Heart left ventricle (tissue), 16 donors: ENCODE measurements at regions not wholly inside any gene's neighbourhood (a gene's known extent, or its start where the extent isn't known, plus 50 kb on each side); places are given as distances from the start of the nearest gene placed in this dataset.

Experiments
- ATAC-seq, 4 donors: fragments of 200-7000 bp; cut with Tn5 transposase; one replicate each; pipeline ENCODE4 v1.9.1; 2020 to 2022; ENCODE audit warnings: moderate library complexity in 4 of 4, mild to moderate bottlenecking in 3 of 4, moderate number of reproducible peaks in 1 of 4
- DNase-seq, 5 donors: peaks; one replicate each; pipeline ENCODE4 v3.0.0-alpha.2; 2020
- H3K27ac ChIP-seq, 12 donors: fragments of 200-600 bp; sonication (generic) in 4 of 12; one replicate each; pipeline versions ENCODE4 v1.5.0 to v1.8.0; 2016 to 2022; ENCODE audit warnings: mild to moderate bottlenecking in 2 of 12
- H3K27me3 ChIP-seq, 9 donors: fragments of 200-600 bp; sonication (generic) in 2 of 9; one replicate each; pipeline versions ENCODE4 v1.5.1 to v1.8.0; 2016 to 2022; ENCODE audit warnings: mild to moderate bottlenecking in 3 of 9
- H3K36me3 ChIP-seq, 9 donors: fragments of 200-600 bp; sonication (generic) in 2 of 9; one replicate each; pipeline versions ENCODE4 v1.5.0 to v1.8.0; 2018 to 2022; ENCODE audit warnings: mild to moderate bottlenecking in 2 of 9
- H3K4me1 ChIP-seq, 12 donors: fragments of 200-600 bp; sonication (generic) in 4 of 12; one replicate each; pipeline versions ENCODE4 v1.5.0 to v1.8.0; 2016 to 2022; ENCODE audit warnings: mild to moderate bottlenecking in 3 of 12
- H3K4me3 ChIP-seq, 12 donors: fragments of 200-600 bp; sonication (generic) in 4 of 12; one replicate each; pipeline versions ENCODE4 v1.5.0 to v1.8.0; 2017 to 2022; ENCODE audit warnings: mild to moderate bottlenecking in 9 of 12, moderate library complexity in 4 of 12
- H3K9me3 ChIP-seq, 12 donors: fragments of 200-600 bp; sonication (generic) in 4 of 12; one replicate each; pipeline versions ENCODE4 v1.5.0 to v1.8.0; 2016 to 2022; ENCODE audit warnings: mild to moderate bottlenecking in 1 of 12
- POLR2A ChIP-seq, 2 donors: fragments of 450-650 bp; IDR thresholded peaks; one replicate each; pipeline ENCODE4 v1.6.1; 2017; ENCODE audit warnings: antibody characterized with exemption in 2 of 2, mild to moderate bottlenecking in 2 of 2, moderate library complexity in 2 of 2
- WGBS, 4 donors: extraction: QIAGEN DNeasy Blood & Tissue Kit in 2 of 4; methylation state at CpG; one replicate each; pipeline versions ENCODE4 v1.1.5 to v1.1.7; 2013 to 2018; 5-methylcytosine and 5-hydroxymethylcytosine counted together
- intact Hi-C, 10 donors: fragments of 100-400 bp; cut with DNase I; formaldehyde crosslinking; loops; one replicate each; pipeline versions ENCODE4 v1.11.1 to v1.14.2; 2022
- TF ChIP-seq, protein P1 (sequence below), 12 donors: fragments of 200-600 bp; sonication (generic) in 4 of 12; IDR thresholded peaks; one replicate each; pipeline versions ENCODE4 v1.5.0 to v1.8.0; 2018 to 2022; ENCODE audit warnings: antibody characterized with exemption in 12 of 12, mild to moderate bottlenecking in 5 of 12
- donor health status: ischemic (EF 13 %, LVEDD 7.1; RV severe dilation, severe dysfunction).
- donor health status: healthy with polysubstance abuse.
- donor health status: DM: no; HTN: yes; CAD: no.
- donor health status: DM: no; HTN: no; CAD: no.
- donor health status: ischemic (EF 25% LVEDD 6.9; RV normal size, moderate dysfunction).
- donor health status: ischemic (EF 25% LVEDD 5.7; RV mildly dilated, moderate dysfunction).
- donor health status: healthy.
- donor health status: DM: yes; HTN: yes; CAD: no.
- donor health status: ischemic (EF 35%, LVEDD 5.7; RV mildly dilated, moderate dysfunction).
- donor health status: nonischemic (EF 11% LVEDD 7.7; RV severe dilation, severe dysfunction).
- donor health status: DM: yes; HTN: yes; CAD: no.
- donor health status: PGD.
- donor health status: ischemic (EF 29% LVEDD 5.4; RV normal size, mild dysfunction).
- donor health status: nonischemic (EF 23%, LVEDD 6.1; RV moderate dilation, normal function).

DNA sequence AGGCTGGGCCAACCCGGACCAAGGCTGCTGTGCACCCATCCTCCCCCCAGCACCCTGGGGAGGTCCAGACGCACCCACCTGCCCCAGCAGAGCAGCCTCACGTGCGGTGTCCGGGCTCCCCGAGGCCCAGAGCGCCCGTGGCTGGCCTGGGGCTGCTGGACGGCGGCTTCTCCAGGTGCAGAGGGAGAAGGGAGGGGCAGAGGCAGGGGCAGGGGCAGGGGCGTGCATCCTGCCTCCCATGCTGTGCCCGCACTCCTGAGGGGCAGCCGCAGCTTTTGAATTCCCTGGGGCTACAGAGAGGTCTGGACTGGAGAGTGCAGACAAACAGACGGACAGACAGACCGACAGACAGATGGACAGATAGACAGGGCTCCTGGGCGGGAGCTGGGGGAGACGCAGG, 83.6 kb upstream of the PRR5 start:
- Histone ChIP-seq H3K4me3 (no peak overlapping the region), H3K4me1 (peaks cover 0 to 22% (median 4%) of the 10 kb centered on the region in 12 donors), H3K27me3 (peaks cover 0 to 14% (median 2%) of the 10 kb centered on the region in 9 donors), H3K36me3 (no peaks in the 10 kb centered on the region), H3K27ac (no peak overlapping the region), H3K9me3 (peaks cover 0 to 22% (median 14%) of the 10 kb centered on the region in 12 donors)
- TF ChIP-seq, protein P1, sequence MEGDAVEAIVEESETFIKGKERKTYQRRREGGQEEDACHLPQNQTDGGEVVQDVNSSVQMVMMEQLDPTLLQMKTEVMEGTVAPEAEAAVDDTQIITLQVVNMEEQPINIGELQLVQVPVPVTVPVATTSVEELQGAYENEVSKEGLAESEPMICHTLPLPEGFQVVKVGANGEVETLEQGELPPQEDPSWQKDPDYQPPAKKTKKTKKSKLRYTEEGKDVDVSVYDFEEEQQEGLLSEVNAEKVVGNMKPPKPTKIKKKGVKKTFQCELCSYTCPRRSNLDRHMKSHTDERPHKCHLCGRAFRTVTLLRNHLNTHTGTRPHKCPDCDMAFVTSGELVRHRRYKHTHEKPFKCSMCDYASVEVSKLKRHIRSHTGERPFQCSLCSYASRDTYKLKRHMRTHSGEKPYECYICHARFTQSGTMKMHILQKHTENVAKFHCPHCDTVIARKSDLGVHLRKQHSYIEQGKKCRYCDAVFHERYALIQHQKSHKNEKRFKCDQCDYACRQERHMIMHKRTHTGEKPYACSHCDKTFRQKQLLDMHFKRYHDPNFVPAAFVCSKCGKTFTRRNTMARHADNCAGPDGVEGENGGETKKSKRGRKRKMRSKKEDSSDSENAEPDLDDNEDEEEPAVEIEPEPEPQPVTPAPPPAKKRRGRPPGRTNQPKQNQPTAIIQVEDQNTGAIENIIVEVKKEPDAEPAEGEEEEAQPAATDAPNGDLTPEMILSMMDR (IDR thresholded peaks at IDR 0.05), result no peak
- 56 to 76% (median 61%) methylated on average over 10 to 17 of the region's 17 CpGs for WGBS, 4 donors
- ATAC-seq (no peak), DNase-seq (peak in 1 of 5 donors; percentile 43)
- intact Hi-C loops, result no loop called here

DNA sequence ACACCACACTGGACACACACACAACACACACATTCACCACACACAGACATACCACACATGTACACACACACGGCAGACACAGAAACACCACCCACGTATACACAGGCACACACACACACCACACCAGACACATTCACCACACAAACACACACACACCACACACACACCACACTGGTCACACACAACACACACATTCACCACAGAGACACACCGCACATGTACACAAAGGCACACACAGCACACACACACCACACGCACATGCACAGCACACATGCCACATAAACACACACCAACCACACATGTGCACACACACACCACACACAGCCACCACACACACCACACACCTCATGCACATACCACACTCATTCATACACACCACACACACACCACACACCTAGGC, 84.2 kb upstream of the PRR5 start:
- peaks cover 0 to 14% (median 2%) of the 10 kb centered on the region in 9 donors for H3K27me3 ChIP-seq
- H3K9me3 ChIP-seq, result peaks cover 0 to 28% (median 18%) of the 10 kb centered on the region in 12 donors
- intact Hi-C loops, result no loop called here
- no peak overlapping the region for H3K4me3 ChIP-seq
- 92 to 95% (median 93%) methylated on average over 4 of the region's 4 CpGs for WGBS, 4 donors
- H3K36me3 ChIP-seq, result no peaks in the 10 kb centered on the region
- no peak for TF ChIP-seq POLR2A (IDR thresholded peaks at IDR 0.05)
- TF ChIP-seq, protein P1 (IDR thresholded peaks at IDR 0.05), result no peak
- ATAC-seq (no peak), DNase-seq (no peak)
- no peak overlapping the region for H3K27ac ChIP-seq
- H3K4me1 ChIP-seq, result peaks cover 0 to 22% (median 4%) of the 10 kb centered on the region in 12 donors

DNA sequence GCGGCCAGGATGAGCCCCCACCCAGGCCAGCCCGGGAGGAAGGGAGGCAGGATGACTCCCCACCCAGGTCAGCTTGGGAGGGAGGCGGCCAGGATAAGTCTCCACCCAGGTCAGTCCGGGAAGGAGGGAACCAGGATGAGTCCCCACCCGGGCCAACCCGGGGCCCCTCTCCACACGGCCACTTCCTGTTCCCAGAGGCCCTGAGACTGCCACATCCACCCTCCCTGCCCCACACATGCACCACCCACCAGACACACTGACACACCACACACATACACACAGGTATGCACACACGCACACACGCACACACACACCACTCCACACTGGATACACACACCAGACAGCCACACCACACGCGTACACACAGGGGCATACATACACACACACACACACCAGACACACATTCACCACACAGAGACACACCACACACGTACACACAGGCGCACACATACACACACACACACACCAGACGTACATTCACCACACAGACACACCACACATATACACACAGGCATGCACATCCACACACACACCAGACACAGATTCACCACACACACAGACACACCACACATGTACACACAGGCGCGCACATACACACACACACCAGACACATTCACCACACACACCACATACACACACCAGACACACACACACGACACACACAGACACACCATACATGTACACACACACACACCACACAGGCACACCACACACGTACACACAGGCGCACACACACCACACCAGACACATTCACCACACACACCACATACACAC, 84.9 kb upstream of the PRR5 start:
- DNase-seq (peak; percentile 42 to 65 (median 49)), ATAC-seq (peak; percentile 58 to 74 (median 72))
- no peak overlapping the region for H3K27ac ChIP-seq
- no peak for TF ChIP-seq POLR2A (IDR thresholded peaks at IDR 0.05)
- TF ChIP-seq, protein P1 (IDR thresholded peaks at IDR 0.05), result no peak
- no peaks in the 10 kb centered on the region for H3K36me3 ChIP-seq
- intact Hi-C loops, result no loop called here
- peaks cover 0 to 36% (median 25%) of the 10 kb centered on the region in 12 donors for H3K9me3 ChIP-seq
- WGBS, 4 donors, result 70 to 78% (median 72%) methylated on average over 17 to 19 of the region's 19 CpGs
- H3K27me3 ChIP-seq, result peaks cover 0 to 14% (median 2%) of the 10 kb centered on the region in 9 donors
- no peak overlapping the region for H3K4me3 ChIP-seq
- H3K4me1 ChIP-seq, result peaks cover 0 to 22% (median 4%) of the 10 kb centered on the region in 12 donors

DNA sequence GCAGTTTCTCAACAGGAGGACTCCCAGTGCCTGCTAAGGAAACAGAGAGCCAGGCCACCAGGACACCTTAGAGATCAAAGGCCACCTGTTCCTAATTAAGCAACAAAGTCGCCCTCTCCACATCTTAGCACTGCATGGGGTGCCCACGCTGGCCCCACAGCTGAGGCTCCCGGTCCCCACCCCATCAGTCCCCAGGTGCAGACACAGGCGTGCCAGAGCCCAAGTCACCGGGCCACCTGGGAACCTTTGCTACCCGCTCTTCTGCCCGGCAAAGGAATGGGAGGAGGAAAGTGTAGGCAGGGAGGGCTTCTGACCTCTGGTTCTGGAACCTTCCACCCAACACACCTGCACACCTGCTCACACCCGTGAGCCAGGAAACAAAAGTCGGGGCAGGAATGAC, 85.5 kb upstream of the PRR5 start:
- Histone ChIP-seq H3K9me3 (peaks cover 0 to 42% (median 30%) of the 10 kb centered on the region in 12 donors), H3K27me3 (peaks cover 0 to 13% (median 2%) of the 10 kb centered on the region in 9 donors), H3K4me3 (no peak overlapping the region), H3K36me3 (no peaks in the 10 kb centered on the region), H3K27ac (peak overlapping the region in 2 of 12 donors; percentile 25 to 49), H3K4me1 (peaks cover 0 to 22% (median 4%) of the 10 kb centered on the region in 12 donors)
- 67 to 75% (median 68%) methylated on average over 6 to 9 of the region's 9 CpGs for WGBS, 4 donors
- no peak for ATAC-seq
- DNase-seq, result no peak
- no peak for TF ChIP-seq POLR2A (IDR thresholded peaks at IDR 0.05)
- TF ChIP-seq, protein P1 (IDR thresholded peaks at IDR 0.05), result no peak
- intact Hi-C loops, result no loop called here
